Testis (tissue), 2 donors: ENCODE measurements at regions not wholly inside any gene's neighbourhood (a gene's known extent, or its start where the extent isn't known, plus 50 kb on each side); places are given as distances from the start of the nearest gene placed in this dataset.

ENCODE experiments used
- POLR2A ChIP-seq: fragments of 450-650 bp; IDR thresholded peaks from one replicate; pipeline ENCODE4 v1.6.1; 2017; ENCODE audit warnings: antibody characterized with exemption, mild to moderate bottlenecking, moderate library complexity
- TF ChIP-seq, protein P1 (sequence below), 3 experiments: fragments of 450-650 bp in 2 of 3; fragments of 200-600 bp in 1 of 3; sonication (generic) in 1 of 3; IDR thresholded peaks; one replicate each; pipeline ENCODE4 v1.5.1; 2016 to 2019; ENCODE audit warnings: antibody characterized with exemption in 3 of 3, mild to moderate bottlenecking in 2 of 3, moderate library complexity in 1 of 3

DNA sequence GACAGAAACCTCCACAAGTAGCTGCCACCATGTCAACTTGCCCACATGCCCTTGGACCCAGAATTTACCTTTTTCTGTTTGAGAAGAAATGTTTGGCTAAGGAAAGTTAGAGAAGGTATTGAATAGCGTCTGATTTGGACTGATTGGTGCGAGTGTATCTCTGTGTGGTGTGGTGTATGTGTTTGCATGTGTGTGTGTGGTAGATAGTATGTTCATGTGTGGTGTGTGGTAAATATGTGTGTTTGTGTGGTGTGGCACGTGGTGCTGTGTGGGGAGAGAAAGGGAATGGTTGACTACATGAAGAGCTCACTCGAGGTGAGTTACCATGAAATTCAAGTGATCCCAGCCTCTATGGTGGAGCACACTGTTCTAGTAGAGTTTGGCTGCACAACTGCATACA, 360.8 kb upstream of the SPHKAP start:
- TF ChIP-seq, protein P1, sequence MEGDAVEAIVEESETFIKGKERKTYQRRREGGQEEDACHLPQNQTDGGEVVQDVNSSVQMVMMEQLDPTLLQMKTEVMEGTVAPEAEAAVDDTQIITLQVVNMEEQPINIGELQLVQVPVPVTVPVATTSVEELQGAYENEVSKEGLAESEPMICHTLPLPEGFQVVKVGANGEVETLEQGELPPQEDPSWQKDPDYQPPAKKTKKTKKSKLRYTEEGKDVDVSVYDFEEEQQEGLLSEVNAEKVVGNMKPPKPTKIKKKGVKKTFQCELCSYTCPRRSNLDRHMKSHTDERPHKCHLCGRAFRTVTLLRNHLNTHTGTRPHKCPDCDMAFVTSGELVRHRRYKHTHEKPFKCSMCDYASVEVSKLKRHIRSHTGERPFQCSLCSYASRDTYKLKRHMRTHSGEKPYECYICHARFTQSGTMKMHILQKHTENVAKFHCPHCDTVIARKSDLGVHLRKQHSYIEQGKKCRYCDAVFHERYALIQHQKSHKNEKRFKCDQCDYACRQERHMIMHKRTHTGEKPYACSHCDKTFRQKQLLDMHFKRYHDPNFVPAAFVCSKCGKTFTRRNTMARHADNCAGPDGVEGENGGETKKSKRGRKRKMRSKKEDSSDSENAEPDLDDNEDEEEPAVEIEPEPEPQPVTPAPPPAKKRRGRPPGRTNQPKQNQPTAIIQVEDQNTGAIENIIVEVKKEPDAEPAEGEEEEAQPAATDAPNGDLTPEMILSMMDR (IDR thresholded peaks at IDR 0.05): no peak
- no peak for TF ChIP-seq POLR2A
